HG03442 (cell line): ENCODE measurements at regions not wholly inside any gene's neighbourhood (a gene's known extent, or its start where the extent isn't known, plus 50 kb on each side); places are given as distances from the start of the nearest gene placed in this dataset.
"Not testable (repeated sequence)": the region's sequence is repeated elsewhere in the genome, so short reads cannot be mapped to it uniquely, and the experiment has no call there.

Experiments
- ATAC-seq: cut with Tn5 transposase; IDR thresholded peaks from one replicate; pipeline ENCODE4 v1.9.1; 2021; ENCODE audit warnings: mild to moderate bottlenecking, moderate library complexity; ENCODE audit not compliant: unreplicated experiment

- ATAC-seq: not testable (repeated sequence)
Measured at GRCh38 chr1:146297781-146298574, 69.2 kb upstream of the NOTCH2NLA start.

- peak; percentile 56 for ATAC-seq
Measured at GRCh38 chr1:146292940-146293936, 64.4 kb upstream of the NOTCH2NLA start.

- not testable (repeated sequence) for ATAC-seq
Measured at GRCh38 chr1:146292424-146292823, 63.6 kb upstream of the NOTCH2NLA start.

- not testable (repeated sequence) for ATAC-seq
Measured at GRCh38 chr1:146287881-146288280, 59.1 kb upstream of the NOTCH2NLA start.

- ATAC-seq: not testable (repeated sequence)
Measured at GRCh38 chr1:146284760-146285159, 55.9 kb upstream of the NOTCH2NLA start.

- peak; percentile 29 for ATAC-seq
Measured at GRCh38 chr1:146283527-146283880, 54.7 kb upstream of the NOTCH2NLA start.

GRCh38 chr1:146282807-146283526 is 54.1 kb upstream of the NOTCH2NLA start:
- ATAC-seq: peak; percentile 68

GRCh38 chr1:146281522-146281921 is 52.7 kb upstream of the NOTCH2NLA start:
- ATAC-seq: not testable (repeated sequence)

- not testable (repeated sequence) for ATAC-seq
Measured at GRCh38 chr1:146278758-146279157, 49.9 kb upstream of the NOTCH2NLA start.
